ENCODE measurements at regions not wholly inside any gene's neighbourhood (a gene's known extent, or its start where the extent isn't known, plus 50 kb on each side); places are given as distances from the start of the nearest gene placed in this dataset.

- Histone ChIP-seq H3K9me3 (no peaks in the 10 kb centered on the region), H3K27ac (no peak overlapping the region), H3K4me1 (no peaks in the 10 kb centered on the region), H3K36me3 (no peaks in the 10 kb centered on the region), H3K27me3 (no peaks in the 10 kb centered on the region), H3K4me3 (no peak overlapping the region)
- ATAC-seq = no peak
- TF ChIP-seq, protein P1, sequence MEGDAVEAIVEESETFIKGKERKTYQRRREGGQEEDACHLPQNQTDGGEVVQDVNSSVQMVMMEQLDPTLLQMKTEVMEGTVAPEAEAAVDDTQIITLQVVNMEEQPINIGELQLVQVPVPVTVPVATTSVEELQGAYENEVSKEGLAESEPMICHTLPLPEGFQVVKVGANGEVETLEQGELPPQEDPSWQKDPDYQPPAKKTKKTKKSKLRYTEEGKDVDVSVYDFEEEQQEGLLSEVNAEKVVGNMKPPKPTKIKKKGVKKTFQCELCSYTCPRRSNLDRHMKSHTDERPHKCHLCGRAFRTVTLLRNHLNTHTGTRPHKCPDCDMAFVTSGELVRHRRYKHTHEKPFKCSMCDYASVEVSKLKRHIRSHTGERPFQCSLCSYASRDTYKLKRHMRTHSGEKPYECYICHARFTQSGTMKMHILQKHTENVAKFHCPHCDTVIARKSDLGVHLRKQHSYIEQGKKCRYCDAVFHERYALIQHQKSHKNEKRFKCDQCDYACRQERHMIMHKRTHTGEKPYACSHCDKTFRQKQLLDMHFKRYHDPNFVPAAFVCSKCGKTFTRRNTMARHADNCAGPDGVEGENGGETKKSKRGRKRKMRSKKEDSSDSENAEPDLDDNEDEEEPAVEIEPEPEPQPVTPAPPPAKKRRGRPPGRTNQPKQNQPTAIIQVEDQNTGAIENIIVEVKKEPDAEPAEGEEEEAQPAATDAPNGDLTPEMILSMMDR (IDR thresholded peaks at IDR 0.05) = no peak
- no peak for DNase-seq
- intact Hi-C loops (cut with DNase I) = no loop called here
Observed at GRCh38 chr12:74119811-74120362, 417.7 kb upstream of the ATXN7L3B start.

- ATAC-seq = no peak
- H3K4me3 ChIP-seq = no peak overlapping the region
- no peaks in the 10 kb centered on the region for H3K4me1 ChIP-seq
- no peaks in the 10 kb centered on the region for H3K36me3 ChIP-seq
- H3K9me3 ChIP-seq = no peaks in the 10 kb centered on the region
- TF ChIP-seq, protein P1 (IDR thresholded peaks at IDR 0.05) = no peak
- DNase-seq = no peak
- H3K27ac ChIP-seq = no peak overlapping the region
- intact Hi-C loops (cut with DNase I) = no loop called here
- no peaks in the 10 kb centered on the region for H3K27me3 ChIP-seq
Observed at GRCh38 chr12:74120644-74121043, 417.0 kb upstream of the ATXN7L3B start.

- H3K27ac ChIP-seq = no peak overlapping the region
- no peaks in the 10 kb centered on the region for H3K9me3 ChIP-seq
- intact Hi-C loops (cut with DNase I) = no loop called here
- no peaks in the 10 kb centered on the region for H3K36me3 ChIP-seq
- no peaks in the 10 kb centered on the region for H3K27me3 ChIP-seq
- no peak for DNase-seq
- TF ChIP-seq, protein P1 (IDR thresholded peaks at IDR 0.05) = no peak
- H3K4me1 ChIP-seq = no peaks in the 10 kb centered on the region
- ATAC-seq = no peak
- no peak overlapping the region for H3K4me3 ChIP-seq
Observed at GRCh38 chr12:74129702-74130101, 407.9 kb upstream of the ATXN7L3B start.

DNA sequence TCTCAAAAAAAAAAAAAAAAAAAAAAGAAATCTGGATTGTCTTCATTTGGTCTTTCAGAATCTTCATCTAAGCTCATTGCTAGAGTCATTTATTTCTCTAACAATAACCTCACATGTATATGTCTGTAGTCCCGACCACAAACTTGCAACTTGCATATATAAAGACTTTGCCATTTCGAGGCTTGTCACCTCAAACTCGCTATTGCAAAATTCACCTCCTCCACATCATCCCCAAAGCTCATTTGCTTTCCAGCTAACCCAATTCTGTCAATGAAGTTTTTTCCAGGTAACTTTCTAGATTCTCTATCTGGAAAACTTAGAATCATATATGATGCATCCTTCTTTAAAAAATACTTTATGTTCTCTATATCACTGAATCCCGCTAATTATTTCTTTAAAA, 393.2 kb upstream of the ATXN7L3B start:
- TF ChIP-seq, protein P1 (IDR thresholded peaks at IDR 0.05) = no peak
- Histone ChIP-seq H3K4me1 (no peaks in the 10 kb centered on the region), H3K27me3 (no peaks in the 10 kb centered on the region), H3K36me3 (no peaks in the 10 kb centered on the region), H3K4me3 (no peak overlapping the region), H3K9me3 (no peaks in the 10 kb centered on the region), H3K27ac (no peak overlapping the region)
- no peak for DNase-seq
- no peak for ATAC-seq
- intact Hi-C loops (cut with DNase I) = no loop called here

DNA sequence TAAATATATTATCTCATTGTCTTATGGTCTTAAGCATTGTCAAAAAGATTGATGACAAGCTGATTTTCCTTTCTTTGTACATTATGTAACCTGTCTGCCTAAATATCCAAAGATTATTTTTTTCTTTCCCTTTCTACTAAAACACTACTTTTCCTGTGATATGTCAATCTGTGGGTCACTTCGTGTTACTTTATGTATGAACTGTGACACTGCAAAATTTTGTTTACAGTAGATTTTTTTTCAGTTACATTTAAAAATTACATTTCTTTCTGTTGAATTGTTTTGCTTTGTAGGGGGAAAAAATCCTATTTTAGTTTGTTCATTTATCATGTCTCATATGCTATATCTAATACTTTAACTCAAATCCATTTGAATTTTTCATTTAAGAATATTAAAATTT, 392.3 kb upstream of the ATXN7L3B start:
- no peaks in the 10 kb centered on the region for H3K27me3 ChIP-seq
- no peak overlapping the region for H3K4me3 ChIP-seq
- no peaks in the 10 kb centered on the region for H3K9me3 ChIP-seq
- no peak for DNase-seq
- no peaks in the 10 kb centered on the region for H3K4me1 ChIP-seq
- TF ChIP-seq, protein P1 (IDR thresholded peaks at IDR 0.05) = no peak
- ATAC-seq = no peak
- no peaks in the 10 kb centered on the region for H3K36me3 ChIP-seq
- H3K27ac ChIP-seq = no peak overlapping the region
- intact Hi-C loops (cut with DNase I) = no loop called here

GRCh38 chr12:74148849-74149248, 388.8 kb upstream of the ATXN7L3B start:
- DNase-seq (no peak), ATAC-seq (no peak)
- H3K4me1 ChIP-seq = no peaks in the 10 kb centered on the region
- H3K27me3 ChIP-seq = no peaks in the 10 kb centered on the region
- intact Hi-C loops (cut with DNase I) = no loop called here
- no peaks in the 10 kb centered on the region for H3K9me3 ChIP-seq
- no peaks in the 10 kb centered on the region for H3K36me3 ChIP-seq
- H3K4me3 ChIP-seq = no peak overlapping the region
- H3K27ac ChIP-seq = no peak overlapping the region
- TF ChIP-seq, protein P1 (IDR thresholded peaks at IDR 0.05) = no peak
